Upper lobe of left lung (tissue), 6 donors: ENCODE measurements at regions not wholly inside any gene's neighbourhood (a gene's known extent, or its start where the extent isn't known, plus 50 kb on each side); places are given as distances from the start of the nearest gene placed in this dataset.
A peak's percentile ranks its signal among the peaks of the same experiment; 100 is the strongest.

Experiments used
- ATAC-seq, 2 donors: fragments of 200-7000 bp; cut with Tn5 transposase; one replicate each; pipeline ENCODE4 v1.9.1; 2022; ENCODE audit warnings: mild to moderate bottlenecking in 2 of 2, moderate library complexity in 2 of 2; ENCODE audit not compliant: low FRiP score in 2 of 2
- DNase-seq, 2 donors: peaks; one replicate each; pipeline ENCODE4 v3.0.0-alpha.2; 2019 to 2020
- H3K27ac ChIP-seq, 4 donors: fragments of 200-600 bp; sonication (generic); one replicate each; pipeline ENCODE4 v1.5.1; 2016 to 2019
- H3K27me3 ChIP-seq, 4 donors: fragments of 200-600 bp; sonication (generic); one replicate each; pipeline ENCODE4 v1.5.1; 2017 to 2019
- H3K36me3 ChIP-seq, 4 donors: fragments of 200-600 bp; sonication (generic); one replicate each; pipeline ENCODE4 v1.5.1; 2016 to 2019
- H3K4me1 ChIP-seq, 4 donors: fragments of 200-600 bp; sonication (generic); one replicate each; pipeline ENCODE4 v1.5.1; 2018 to 2019
- H3K4me3 ChIP-seq, 4 donors: fragments of 200-600 bp; sonication (generic); one replicate each; pipeline ENCODE4 v1.5.1; 2017 to 2019; ENCODE audit warnings: mild to moderate bottlenecking in 2 of 4, moderate library complexity in 1 of 4
- H3K9me3 ChIP-seq, 4 donors: fragments of 200-600 bp; sonication (generic); one replicate each; pipeline ENCODE4 v1.5.1; 2018 to 2019
- EP300 ChIP-seq, 4 donors: sonication (generic); formaldehyde crosslinking; IDR thresholded peaks; one replicate each; pipeline ENCODE4 v1.5.1; 2017; ENCODE audit warnings: antibody characterized with exemption in 4 of 4, control low read depth in 2 of 4
- POLR2A ChIP-seq, 4 donors: fragments of 450-650 bp; IDR thresholded peaks; one replicate each; pipeline ENCODE4 v1.5.1; 2016 to 2017; ENCODE audit warnings: antibody characterized with exemption in 4 of 4, mild to moderate bottlenecking in 2 of 4
- POLR2AphosphoS5 ChIP-seq, 2 donors: sonication (generic); formaldehyde crosslinking; IDR thresholded peaks; one replicate each; pipeline ENCODE4 v1.5.1; 2017; ENCODE audit warnings: antibody characterized with exemption in 2 of 2
- WGBS, 2 donors: methylation state at CpG; one replicate each; pipeline ENCODE4 v1.1.5; 2017 to 2018; 5-methylcytosine and 5-hydroxymethylcytosine counted together
- TF ChIP-seq, protein P1 (sequence below), 6 experiments: fragments of 450-650 bp in 4 of 6; fragments of 200-600 bp in 2 of 6; sonication (generic) in 2 of 6; IDR thresholded peaks; one replicate each; pipeline ENCODE4 v1.5.1; 2016 to 2019; ENCODE audit warnings: antibody characterized with exemption in 6 of 6
- donor health status: DM: no; HTN: no; CAD: no; lungs with moderate emphysema.
- donor health status: DM: no; HTN: yes; CAD: no; lungs with severe emphysema.

DNA sequence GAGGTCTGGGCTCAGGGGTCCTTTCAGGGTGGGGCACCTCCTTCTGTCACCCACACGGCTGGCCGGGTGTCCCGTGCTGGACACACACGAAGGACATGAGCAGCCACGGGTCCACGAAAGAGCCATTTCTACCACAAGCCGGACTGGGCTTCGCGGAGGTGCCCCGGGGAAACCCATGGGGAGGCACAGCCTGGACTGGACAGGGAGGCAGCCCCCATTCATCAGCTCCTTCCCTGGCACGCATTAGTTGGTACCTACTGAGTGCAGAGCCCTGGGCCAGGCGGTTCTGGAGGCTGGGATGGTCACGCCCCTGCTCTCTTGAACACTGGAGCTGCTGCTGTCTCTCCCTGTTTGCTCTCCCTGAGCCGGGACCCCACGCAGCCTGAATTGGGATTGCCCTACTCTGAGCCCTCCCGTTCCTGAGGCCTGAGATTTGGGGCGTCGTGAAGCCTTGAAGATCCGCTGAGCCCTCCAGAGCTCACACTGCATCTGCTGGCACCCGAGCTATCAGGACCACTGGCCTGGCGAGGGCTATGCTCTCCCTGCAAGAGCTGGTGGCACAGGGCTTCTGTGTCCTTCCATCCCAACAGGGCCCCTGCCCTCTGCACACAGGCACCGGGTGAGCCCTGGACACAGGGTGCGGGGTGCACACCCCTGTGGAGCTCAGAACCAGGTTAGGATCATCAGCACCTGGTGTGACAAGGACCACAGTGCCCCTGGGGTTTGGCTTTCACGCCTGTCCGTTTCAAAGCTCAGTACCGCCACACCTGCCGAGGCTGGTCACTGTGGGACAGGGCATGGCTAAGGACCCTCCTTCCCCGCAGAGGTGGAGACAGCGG is 84.6 kb downstream of the MYEOV start:
- no peaks in the 10 kb centered on the region for H3K36me3 ChIP-seq
- ATAC-seq (no peak), DNase-seq (no peak)
- no peak overlapping the region for H3K27ac ChIP-seq
- no peaks in the 10 kb centered on the region for H3K9me3 ChIP-seq
- no peaks in the 10 kb centered on the region for H3K27me3 ChIP-seq
- H3K4me3 ChIP-seq, result no peak overlapping the region
- WGBS, 2 donors, result 91 to 92% methylated on average over 6 to 29 of the region's 29 CpGs
- H3K4me1 ChIP-seq, result peaks cover 4 to 13% (median 11%) of the 10 kb centered on the region in 4 donors
- TF ChIP-seq, protein P1, sequence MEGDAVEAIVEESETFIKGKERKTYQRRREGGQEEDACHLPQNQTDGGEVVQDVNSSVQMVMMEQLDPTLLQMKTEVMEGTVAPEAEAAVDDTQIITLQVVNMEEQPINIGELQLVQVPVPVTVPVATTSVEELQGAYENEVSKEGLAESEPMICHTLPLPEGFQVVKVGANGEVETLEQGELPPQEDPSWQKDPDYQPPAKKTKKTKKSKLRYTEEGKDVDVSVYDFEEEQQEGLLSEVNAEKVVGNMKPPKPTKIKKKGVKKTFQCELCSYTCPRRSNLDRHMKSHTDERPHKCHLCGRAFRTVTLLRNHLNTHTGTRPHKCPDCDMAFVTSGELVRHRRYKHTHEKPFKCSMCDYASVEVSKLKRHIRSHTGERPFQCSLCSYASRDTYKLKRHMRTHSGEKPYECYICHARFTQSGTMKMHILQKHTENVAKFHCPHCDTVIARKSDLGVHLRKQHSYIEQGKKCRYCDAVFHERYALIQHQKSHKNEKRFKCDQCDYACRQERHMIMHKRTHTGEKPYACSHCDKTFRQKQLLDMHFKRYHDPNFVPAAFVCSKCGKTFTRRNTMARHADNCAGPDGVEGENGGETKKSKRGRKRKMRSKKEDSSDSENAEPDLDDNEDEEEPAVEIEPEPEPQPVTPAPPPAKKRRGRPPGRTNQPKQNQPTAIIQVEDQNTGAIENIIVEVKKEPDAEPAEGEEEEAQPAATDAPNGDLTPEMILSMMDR (IDR thresholded peaks at IDR 0.05), result no peak
- TF ChIP-seq POLR2AphosphoS5 (IDR thresholded peaks at IDR 0.05), result no peak
- TF ChIP-seq POLR2A (IDR thresholded peaks at IDR 0.05), result no peak
- no peak for TF ChIP-seq EP300 (IDR thresholded peaks at IDR 0.05)

DNA sequence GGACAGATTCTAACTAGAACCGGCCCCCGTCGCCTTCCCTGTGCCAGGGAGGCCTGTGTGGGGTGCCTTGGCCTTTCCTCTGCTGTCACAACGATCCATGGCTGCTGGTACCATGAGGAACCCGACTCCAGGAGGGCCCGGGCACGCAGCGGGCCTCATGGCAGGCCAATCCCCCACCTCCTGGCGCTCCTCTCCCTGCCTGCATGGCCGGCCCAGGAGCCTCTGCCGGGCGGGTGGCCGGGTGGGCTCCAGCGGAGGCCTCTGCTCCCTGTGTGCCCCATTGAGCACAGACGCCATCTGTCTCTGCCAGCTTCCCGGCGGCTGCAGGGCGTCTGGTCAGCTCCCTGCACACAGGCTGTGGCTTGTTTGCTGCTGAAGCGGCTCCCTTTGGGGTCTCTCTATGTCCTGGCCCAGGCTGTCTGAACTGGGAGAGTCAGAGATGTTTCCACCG is 86.5 kb downstream of the MYEOV start:
- no peak for ATAC-seq
- Histone ChIP-seq H3K36me3 (no peaks in the 10 kb centered on the region), H3K9me3 (no peaks in the 10 kb centered on the region), H3K27ac (no peak overlapping the region), H3K4me1 (peaks cover 0 to 5% (median 1%) of the 10 kb centered on the region in 4 donors), H3K4me3 (no peak overlapping the region), H3K27me3 (no peaks in the 10 kb centered on the region)
- DNase-seq, result no peak
- WGBS, 2 donors, result 76 to 93% methylated on average over 9 to 13 of the region's 20 CpGs
- TF ChIP-seq EP300 (IDR thresholded peaks at IDR 0.05), result no peak
- no peak for TF ChIP-seq POLR2AphosphoS5 (IDR thresholded peaks at IDR 0.05)
- TF ChIP-seq POLR2A (IDR thresholded peaks at IDR 0.05), result no peak
- TF ChIP-seq, protein P1 (IDR thresholded peaks at IDR 0.05), result no peak

DNA sequence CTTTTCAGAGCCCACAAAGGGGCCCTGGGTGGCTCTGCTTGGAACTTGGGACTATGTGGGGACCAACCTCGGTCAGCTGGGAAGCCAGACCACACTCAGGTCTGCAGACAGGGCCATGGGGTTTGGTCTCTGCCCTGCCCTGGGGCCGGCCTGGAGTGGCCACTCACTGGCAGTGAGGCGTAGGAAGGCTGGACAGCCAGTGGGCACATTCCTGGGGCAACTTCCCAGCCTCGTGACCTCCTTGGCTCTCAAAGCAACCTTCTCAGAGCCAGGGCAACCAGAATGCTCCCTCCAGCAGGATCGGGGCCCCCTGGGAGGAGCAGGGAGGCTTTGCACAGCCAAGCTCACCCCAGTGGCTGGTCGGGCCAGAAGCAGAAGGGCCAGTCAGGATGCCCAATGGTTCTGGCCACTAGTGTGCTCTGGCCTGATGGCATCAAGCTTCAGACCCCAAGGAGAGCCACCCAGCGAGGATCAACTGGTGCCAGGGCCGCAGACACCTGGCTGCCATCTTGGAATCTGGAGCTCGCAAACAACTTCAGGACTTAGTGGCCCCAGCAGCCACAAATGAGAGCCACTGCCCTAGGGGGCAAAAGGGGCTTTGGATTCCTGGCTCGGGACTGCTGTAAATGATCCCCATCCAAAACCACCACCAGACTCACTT is 87.1 kb downstream of the MYEOV start:
- no peaks in the 10 kb centered on the region for H3K27me3 ChIP-seq
- no peak overlapping the region for H3K4me3 ChIP-seq
- no peaks in the 10 kb centered on the region for H3K9me3 ChIP-seq
- peaks cover 0 to 4% (median 1%) of the 10 kb centered on the region in 4 donors for H3K4me1 ChIP-seq
- 88 to 90% methylated on average over 2 to 7 of the region's 10 CpGs for WGBS, 2 donors
- no peak for TF ChIP-seq EP300 (IDR thresholded peaks at IDR 0.05)
- TF ChIP-seq POLR2A (IDR thresholded peaks at IDR 0.05), result no peak
- TF ChIP-seq, protein P1 (IDR thresholded peaks at IDR 0.05), result no peak
- TF ChIP-seq POLR2AphosphoS5 (IDR thresholded peaks at IDR 0.05), result no peak
- no peak overlapping the region for H3K27ac ChIP-seq
- ATAC-seq (no peak), DNase-seq (no peak)
- H3K36me3 ChIP-seq, result no peaks in the 10 kb centered on the region

DNA sequence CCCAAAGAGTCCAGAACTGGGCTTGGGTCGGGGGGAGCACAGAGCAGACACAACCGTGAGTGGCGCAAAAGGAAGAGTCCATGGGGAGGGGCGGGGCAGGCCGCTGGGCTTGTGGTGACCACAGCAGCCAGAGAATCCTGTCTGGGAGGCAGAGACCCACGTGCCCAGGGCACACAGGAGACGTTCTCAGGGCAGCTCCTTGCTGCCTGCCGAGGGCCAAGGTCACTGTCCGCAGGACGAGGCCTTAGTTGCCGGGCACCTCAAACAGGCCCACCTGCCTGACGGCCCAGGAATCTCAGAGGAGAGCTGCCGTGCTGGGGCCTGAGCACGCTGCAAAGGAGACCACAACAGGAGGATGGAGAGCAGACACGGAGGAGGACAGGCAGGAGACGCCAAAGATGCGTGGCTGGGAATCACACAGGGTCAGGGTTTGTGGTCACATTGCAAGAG is 87.8 kb downstream of the MYEOV start:
- H3K4me1 ChIP-seq, result peaks cover 0 to 4% (median 1%) of the 10 kb centered on the region in 4 donors
- 89 to 90% methylated on average over 9 to 12 of the region's 17 CpGs for WGBS, 2 donors
- DNase-seq (no peak), ATAC-seq (no peak)
- no peak for TF ChIP-seq EP300 (IDR thresholded peaks at IDR 0.05)
- TF ChIP-seq, protein P1 (IDR thresholded peaks at IDR 0.05), result no peak
- TF ChIP-seq POLR2AphosphoS5 (IDR thresholded peaks at IDR 0.05), result no peak
- no peaks in the 10 kb centered on the region for H3K27me3 ChIP-seq
- H3K27ac ChIP-seq, result peak overlapping the region in 1 of 4 donors; percentile 50
- H3K9me3 ChIP-seq, result no peaks in the 10 kb centered on the region
- H3K4me3 ChIP-seq, result no peak overlapping the region
- H3K36me3 ChIP-seq, result no peaks in the 10 kb centered on the region
